Stimulated activated CD8-positive, alpha-beta memory T cell treated with anti-CD3 and anti-CD28 coated beads, Interleukin-2, amount 100 ng/mL, for 48 hours (primary cell): ENCODE measurements at regions not wholly inside any gene's neighbourhood (a gene's known extent, or its start where the extent isn't known, plus 50 kb on each side); places are given as distances from the start of the nearest gene placed in this dataset.

ENCODE experiments used
- DNase-seq, 2 donors: peaks; one replicate each; pipeline ENCODE4 v3.0.0-alpha.2; 2020; ENCODE audit warnings: low read depth in 2 of 2

DNA sequence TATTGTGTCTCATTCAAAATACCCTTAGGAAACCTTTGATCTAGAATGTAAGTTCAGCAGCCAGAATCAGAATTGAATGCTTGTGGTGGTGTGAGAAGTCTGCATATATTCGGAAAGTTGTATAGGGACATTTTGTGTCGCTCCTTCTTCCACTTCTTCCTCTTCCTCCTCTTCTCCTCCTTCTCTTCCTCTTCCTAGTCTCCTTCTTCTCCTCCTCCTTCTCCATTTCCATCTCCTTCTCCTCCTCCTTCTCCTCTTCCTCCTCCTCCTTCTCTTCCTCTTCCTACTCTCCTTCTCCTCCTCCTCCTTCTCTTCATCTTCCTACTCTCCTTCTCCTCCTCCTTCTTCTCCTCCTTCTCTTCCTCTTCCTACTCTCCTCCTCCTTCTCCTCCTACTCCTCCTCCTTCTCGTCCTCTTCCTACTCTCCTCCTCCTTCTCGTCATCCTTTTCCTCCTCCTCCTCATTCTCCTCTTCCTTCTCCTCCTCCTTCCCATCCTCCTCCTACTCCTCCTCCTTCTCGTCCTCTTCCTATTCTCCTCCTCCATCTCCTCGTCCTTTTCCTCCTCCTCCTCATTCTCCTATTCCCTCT is 749.3 kb upstream of the GOLIM4 start:
- no peak for DNase-seq

DNA sequence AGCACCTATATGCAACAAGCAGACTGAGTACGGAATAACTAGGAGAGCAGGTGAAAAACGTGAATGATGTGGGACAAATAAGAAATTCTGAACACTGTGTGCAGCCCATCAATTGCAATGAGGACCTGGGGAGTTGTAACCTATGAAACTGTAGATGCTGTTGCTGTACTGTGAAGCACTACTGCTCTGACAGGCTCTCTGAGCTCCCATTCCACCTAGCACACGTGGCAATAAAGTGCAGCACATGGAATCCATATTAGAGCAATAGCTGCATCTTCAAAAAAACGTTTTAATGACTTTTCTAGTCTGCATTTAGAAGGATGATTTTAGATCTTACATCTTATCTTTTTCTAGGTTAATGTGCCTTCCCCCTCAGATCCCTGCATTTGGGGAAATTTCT is 748.7 kb upstream of the GOLIM4 start:
- no peak for DNase-seq

DNA sequence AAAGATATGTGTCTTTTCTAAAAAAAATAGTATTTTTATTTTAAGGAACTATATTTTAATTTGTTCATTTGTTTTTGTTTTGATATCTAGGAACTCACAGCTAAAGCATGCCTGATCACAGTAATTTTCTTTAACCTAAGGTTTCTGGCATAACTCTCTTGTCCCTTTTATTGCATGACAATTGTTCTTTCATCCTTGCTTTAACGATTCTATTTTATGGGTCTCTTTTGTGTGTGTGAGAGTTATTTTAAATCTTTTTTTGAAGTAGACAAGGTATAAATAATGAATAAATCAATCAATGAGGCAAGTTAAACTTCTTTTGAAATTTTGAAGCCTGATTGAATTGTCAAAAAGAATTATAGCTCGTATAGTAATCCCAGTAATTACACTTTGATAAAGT is 747.8 kb upstream of the GOLIM4 start:
- no peak for DNase-seq

DNA sequence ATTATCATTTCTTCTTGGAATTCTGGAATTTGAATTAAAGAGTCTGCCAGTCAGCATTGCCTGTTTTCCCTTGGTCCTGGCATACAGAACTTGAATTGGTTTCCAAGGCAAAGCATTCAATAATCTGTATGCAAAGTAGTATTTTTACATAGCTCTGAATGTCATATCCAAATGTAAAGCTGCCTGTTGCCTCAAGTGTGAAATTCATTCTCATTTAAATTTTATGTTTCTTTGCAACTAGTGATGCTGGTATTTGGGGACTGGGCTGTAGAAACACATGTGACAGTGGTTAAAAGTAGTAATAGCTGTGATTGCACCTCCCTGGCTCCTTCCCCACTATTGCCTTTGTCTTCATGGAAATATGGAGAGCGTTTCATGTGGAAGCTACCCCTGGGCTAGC is 743.9 kb upstream of the GOLIM4 start:
- no peak for DNase-seq

DNA sequence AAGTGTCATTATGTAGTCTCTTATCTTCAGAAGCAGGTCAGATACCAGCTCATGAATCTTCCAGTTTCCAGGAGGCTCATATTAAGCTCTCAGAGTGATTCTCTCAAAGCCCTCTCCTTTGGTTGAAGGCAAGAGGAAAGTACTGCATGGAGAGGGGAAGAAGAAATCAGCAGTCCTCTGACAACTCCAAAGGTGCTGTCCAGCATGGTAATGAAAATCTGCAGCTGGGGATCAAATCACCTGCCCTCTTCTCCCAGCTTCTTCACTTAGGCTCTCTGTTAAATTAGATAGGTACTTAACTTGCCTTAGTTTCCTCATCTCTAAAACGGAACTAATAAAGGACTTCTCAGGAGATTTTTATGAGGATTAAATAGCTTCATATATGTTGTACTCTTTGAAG is 738.8 kb upstream of the GOLIM4 start:
- DNase-seq = no peak

DNA sequence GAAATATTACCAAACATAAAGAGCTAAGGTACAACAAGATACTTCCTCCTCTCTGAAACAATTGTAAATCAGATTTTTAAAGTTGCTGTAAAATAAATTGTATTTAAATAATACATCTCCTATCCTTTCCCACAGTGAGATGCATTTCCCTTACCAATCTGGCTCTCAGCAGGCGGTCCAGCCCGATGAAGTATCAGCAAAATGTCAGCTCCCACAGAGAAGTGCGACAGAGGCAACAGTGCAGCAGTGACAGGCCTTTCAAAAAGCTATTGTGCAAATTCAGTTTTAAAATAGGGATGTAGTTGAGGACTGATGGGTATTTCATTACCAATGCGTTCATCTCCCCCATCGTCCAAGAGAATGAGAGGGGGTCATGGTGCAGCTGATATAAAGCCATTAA is 733.2 kb upstream of the GOLIM4 start:
- DNase-seq = no peak

DNA sequence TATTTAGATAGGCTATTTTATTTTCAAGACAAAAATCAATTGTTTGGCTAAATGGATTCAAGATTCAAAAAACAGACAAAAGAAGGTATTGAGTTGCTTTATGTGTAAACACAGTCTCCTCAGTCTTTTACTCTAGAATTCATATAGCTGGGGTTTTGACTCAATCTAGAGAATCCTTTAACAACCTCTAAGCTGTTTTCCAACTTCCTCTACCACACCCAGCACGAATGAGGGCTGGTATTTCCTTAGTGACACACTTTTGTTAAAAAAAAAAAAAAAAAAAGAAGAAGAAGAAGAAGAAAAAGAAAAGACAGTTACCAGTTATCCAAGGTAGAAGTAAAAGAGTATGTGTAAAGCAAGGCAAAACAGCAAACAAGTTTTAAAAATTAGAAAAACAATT is 732.8 kb upstream of the GOLIM4 start:
- DNase-seq = no peak

DNA sequence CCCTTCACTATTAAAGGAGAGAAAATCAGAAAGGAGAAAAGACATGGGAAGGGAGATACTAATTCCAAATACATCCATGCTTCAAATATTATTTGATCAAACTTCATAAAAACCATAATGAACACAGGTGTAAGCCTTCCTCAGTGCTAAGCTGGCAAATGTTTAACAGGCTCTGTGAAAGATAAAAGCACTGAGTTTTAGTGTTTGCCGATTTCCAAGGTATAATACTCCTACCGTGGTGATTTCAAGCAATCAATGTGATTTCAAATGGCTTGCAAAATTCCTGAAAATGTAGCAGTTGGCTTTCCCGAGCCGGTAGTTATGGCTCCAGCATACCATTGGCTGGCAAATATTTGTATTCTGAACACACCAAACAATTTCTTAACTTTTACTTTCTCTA is 732.3 kb upstream of the GOLIM4 start:
- no peak for DNase-seq

DNA sequence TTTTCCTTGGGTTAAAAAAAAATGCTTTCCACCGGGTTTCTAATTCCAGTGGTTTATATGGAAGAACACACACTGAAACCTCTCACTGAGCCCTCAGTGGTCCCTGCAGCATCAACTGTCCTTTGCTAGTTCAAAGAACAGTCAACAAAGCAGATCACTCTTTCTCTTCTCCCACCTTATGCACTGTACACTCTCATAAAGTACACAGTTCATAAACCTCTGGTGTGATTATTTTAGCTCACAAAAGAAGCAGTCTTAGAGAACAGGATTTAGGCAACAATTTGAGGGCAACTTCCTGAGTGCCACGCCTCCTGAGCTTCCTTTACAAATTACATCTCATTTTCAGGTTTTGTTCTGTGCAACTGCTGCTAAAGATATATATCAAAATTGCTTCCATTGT is 728.4 kb upstream of the GOLIM4 start:
- DNase-seq = no peak

DNA sequence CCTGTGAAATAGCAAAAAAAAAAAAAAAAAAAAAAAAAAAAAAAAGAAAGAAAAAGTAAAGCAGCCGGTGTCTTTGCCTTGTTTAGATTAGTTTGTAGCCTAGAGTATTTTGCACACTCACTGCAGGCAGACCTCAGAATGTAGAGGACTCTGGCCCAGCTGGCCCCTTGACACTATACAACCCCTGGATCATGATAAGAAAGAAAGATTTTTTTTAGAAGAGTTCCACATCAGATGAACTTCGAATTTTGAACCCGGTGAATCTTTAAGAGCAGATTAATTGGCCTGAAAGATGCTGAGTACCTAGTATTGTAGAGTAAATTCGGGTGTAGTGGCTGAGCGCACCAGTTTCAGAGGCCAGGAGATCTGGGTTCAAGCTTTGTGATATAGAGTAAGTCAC is 727.7 kb upstream of the GOLIM4 start:
- DNase-seq = no peak

DNA sequence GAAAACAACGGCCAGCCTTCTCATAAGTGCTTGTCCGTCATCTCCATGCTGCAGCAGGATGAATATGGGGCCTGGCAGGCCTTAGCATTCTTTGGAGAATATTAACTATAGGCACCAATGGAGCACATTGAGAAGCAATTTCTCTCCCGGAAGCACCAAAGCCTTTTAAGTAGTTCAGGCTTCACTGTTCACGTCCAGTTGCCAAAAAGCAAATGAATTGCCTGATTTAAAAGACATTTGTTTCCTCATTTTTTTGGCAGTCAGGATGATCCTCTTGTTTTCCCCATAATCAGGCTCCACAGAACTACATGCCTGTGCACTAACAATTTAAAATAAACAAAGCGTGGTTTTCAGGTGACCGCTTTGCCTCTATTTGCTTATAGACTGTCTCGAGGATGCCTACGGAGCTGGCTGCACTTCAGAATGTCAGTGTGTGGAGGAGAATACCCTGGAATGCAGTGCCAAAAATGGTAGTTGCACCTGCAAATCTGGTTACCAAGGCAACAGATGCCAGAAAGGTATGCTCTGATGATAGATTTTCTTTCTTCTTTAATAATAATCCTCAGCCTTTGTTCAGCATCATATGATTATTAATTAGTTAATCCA is 725.2 kb upstream of the GOLIM4 start:
- no peak for DNase-seq

DNA sequence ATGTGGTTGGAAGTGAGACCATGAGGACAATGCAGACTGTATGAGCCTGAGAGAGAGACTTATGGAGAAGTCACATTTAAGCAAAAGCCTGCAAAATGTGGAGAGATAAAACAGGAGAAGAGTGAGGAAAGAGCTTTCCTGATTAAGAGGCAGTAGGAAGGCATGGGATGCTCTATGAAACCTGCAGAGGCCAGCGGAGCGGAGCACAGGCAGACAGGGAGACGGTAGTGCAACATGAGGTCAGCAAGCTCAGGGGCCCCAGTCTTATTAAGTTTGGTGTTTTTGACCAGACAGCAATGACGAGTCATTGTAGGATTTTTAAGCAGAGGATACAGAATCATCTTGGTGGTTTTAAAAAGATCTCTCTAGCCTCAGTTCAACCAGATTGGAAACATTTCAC is 721.5 kb upstream of the GOLIM4 start:
- DNase-seq = no peak

DNA sequence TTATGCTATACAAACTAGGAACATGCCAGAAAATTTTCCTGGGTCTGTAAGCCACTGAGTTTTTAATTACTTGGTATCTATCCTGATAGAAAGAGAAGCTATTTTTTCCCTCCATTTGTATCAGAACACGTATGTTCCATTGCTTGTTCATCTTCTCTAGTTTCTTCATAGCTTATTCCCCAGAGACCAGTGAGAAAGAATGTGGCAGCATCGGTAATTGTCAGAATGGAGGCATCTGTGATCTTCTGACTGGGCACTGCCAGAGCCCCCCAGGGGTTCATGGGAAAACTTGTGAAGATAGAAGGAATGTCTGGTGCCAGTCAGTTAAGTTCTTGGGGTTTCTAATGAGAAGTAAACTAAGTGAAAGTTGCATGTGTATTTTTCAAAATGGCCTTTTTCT is 720.2 kb upstream of the GOLIM4 start:
- no peak for DNase-seq

DNA sequence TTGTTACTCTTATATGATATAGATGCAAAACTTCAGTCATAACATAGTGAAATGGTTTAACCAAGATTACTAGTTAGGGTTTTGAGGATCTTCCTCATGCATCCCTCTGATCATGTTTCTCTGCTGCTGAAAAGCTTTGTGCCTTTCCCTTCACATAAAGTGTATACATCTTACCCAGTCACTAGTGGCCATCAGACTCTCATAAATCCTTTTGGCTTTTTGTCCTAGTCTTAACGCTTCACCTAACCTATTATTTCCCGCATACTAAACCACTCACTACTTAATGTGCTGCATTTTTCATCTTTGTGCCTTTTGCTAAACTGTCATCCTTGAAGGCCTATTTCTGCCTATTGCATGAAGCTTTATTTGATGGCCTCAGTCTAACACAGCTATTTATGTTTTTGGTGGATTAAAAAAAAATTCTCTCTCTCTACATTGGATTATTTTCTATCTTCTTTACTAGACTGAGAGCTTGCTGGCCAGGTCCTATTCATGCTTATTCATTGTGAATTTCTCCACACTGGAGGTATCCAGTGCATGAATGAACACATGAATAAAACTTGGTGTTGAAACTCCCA is 717.6 kb upstream of the GOLIM4 start:
- no peak for DNase-seq

DNA sequence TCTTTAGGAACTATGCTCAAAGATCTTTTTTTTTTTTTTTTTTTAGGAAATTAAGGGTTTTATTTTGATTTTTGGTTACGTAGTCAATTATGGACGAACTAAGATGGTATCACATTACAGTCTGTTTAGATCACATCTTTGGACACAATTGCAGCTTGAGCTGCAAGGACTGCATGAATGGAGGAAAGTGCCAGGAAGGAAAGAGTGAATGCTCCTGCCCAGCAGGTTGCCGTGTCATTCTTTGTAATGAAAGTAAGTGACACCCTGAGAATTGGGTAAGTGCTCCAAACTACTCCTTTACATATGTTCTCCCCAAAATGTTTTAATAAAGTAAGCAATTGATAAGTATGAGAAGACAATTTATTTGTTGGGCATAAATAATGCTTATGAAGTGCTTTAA is 716.5 kb upstream of the GOLIM4 start:
- DNase-seq = no peak

DNA sequence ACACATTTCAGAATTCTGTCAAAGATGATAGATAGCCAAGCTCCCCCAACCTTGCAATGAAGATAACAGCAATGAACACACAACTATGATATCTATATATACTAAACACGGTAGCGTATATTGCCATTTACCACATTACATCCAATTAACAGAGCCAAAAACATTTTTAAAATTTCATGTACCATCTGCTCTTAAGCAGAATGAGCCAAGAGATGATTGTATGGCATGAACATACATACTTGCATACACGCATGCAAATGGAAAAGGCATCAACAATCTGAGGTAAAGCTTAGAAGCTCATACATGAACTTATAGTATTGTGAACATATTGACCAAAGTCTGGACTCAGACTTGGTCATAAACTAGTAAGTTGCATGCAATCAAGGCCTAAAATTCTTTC is 712.9 kb upstream of the GOLIM4 start:
- no peak for DNase-seq

DNA sequence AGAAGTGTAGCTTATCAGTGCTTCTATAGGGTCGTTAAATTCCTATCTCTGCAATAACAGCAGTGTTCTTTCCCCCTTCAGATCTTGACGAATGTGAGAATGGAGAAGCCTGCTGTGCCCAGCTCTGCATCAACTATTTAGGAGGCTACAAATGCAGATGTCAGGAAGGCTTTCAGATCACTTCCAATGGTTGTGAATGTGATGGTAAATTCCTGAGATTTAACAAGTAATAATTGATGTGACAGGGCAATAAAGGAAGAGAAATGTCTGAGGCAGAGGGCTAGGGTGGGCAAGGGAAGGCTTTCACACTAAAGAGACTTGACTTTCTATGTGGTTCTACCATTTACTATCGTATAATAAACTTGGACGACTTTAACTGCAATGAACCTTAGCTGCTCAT is 711.7 kb upstream of the GOLIM4 start:
- no peak for DNase-seq

DNA sequence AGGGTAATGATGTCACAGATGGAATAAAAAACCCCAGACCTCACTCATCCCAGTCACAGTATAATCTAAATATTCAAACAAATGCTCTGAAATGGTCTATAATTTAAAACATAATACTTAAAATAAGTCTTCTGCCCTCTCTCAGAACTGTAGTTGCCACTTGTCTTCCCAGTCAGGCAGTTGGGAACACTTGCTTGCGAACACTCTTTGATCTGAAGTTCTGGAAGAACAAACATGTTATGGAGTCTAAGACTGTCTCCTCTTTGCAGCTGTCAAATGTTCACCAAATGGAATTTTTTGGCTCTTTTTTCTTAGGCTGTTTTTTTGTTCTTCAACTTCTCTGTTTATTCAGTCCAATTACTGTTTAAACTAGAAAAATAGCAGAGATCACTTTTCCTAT is 711.1 kb upstream of the GOLIM4 start:
- DNase-seq = no peak

DNA sequence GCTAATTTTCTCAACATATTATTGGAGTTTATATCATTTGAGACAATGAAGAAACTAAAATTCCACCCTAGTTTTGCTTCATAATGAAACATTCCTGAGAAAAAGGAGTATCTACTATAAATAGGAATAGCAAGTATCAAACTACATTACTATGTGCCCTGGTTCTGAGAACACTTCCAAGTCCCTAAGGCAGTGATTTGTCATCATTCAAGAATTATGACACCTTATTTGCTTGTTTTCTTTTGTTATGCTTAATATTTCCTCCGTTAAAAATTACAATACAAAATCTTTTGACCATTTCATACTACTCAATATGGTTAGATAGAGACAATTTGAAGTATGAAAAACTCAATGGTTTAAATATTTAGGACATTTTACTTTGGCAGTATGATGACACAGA is 707.8 kb upstream of the GOLIM4 start:
- DNase-seq = no peak

DNA sequence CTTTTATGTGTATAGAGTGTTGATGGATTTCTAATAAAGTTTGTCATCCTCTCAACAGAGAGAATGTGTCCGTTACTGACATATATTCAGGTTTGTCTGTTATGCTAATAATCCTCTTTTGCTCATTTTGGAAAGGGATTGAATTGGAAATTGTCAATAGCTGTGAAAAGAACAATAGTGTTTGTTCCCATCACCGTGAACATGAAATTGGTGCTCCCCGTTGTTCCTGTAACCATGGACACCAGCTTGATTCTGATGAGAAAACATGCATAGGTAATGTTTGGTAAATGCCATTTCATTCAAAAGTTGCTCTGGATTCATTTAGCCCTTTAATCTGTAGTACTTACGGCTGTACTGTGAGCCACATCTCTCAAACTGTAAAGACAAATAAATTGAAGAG is 707.0 kb upstream of the GOLIM4 start:
- DNase-seq = no peak

DNA sequence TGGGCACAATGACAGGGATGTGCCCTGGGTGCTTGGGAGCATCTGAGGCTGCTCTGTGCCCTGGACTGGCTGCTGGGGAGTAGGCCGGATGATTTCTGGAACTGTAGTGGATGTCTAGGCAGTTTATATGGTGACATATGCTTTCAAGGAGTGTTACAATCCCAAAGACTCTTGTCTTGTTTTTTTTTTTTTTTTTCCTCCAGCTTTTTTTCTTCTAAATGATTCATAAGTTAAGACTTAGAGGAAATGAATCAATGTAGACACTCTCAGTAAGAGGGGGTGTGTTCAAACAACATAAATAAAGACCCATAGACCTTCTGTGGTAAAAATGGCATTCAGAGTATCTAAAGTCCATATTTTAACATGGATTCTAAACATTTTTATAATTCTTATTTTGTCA is 706.1 kb upstream of the GOLIM4 start:
- no peak for DNase-seq

DNA sequence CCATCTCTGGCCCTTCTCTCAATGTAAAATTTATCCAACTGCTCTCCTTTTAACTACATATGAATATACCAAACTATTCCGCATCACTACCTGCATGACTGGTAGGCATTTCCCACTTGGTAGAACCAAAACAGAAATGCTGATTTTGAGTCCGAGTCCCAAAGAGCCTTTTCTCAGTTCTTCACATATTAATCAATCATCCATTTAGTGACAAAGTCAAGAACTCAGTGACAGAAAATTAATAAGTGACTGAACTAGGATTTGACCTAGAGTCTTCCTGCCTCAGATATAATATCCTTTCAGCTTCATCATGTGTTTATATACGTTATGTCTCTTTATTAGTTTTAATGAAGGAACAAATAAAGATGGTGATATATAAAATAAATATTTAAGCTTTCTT is 700.6 kb upstream of the GOLIM4 start:
- DNase-seq = no peak

DNA sequence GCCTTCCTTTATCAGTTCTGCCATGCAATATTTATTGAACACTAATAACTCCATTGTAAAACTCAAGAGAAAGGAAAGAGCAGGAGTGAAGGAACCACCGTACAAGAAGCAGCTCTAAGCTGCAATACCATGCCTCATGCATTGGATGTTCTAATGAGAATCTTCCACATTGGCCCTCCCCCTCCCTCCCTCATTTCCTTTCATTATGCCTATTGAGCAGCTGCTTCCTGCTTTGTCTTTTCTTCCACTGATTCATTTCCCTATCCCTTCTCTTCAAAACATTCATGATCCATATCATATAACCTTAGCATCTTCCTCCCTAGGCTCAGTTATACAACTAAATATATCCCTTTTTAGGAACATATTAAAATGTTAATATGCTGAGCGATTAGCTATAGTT is 698.7 kb upstream of the GOLIM4 start:
- DNase-seq = no peak

DNA sequence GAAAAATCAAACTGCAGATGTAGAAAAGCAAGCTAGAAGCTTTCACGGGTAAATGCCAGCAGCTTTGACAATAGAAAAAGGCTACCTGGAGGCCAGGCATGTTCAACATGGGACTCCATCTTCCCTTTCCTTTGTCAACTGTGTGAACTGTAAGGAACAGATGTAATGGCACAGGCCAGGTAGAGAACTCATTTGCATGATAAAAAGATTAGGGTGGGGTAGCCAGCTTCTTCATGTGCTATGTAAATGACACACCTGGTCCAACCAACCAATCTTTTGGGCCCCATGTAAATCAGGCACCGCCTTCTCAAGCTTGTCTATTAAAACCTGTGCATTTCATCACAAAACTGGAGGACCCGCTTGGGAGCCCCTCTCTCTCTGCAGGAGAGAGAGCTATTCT is 686.5 kb upstream of the GOLIM4 start:
- DNase-seq = no peak
